ENCODE measurements at regions not wholly inside any gene's neighbourhood (a gene's known extent, or its start where the extent isn't known, plus 50 kb on each side); places are given as distances from the start of the nearest gene placed in this dataset.

- no peak for DNase-seq
Measured at GRCh38 chr2:173651891-173652290, 297.2 kb downstream of the CDCA7 start.

DNA sequence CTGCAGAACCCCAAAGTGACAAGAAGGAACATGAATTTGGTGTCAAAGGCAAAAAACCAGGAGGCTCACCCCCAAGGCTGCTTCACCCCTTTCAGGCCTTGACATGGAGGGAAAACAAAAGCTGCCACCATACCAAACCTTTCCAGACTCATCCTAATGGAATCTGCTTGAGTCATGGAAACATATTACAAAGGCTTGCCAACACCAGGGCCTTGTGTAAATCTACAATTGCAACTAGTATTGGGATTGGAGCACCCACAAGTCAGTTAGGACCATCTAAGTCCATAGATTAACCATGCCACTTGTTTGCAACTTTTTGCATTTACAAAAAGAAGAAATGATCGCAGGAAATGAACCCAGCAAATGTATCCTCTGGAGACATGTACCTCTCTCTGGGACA lies 297.6 kb downstream of the CDCA7 start:
- no peak for DNase-seq

- DNase-seq = no peak
Measured at GRCh38 chr2:173652767-173653431, 298.2 kb downstream of the CDCA7 start.

DNA sequence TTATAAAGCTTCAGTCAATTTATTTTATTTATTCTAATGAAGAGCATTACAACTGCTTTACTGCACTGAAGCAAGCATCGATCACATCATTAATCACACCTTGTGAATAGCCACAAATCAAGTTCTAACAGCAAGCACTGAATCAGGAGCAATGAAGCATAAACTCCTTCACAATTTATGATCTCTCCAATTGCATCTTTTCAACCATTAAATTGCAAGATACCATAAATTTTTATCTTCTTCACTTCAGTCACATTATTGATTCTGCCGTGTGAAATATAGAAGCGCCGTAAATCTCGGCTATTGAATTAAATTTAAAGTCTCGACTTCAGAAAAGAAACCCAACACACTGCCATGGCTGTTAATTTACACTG lies 298.7 kb downstream of the CDCA7 start:
- no peak for DNase-seq

GRCh38 chr2:173654161-173654895 lies 299.7 kb downstream of the CDCA7 start:
- DNase-seq = no peak

- no peak for DNase-seq
Measured at GRCh38 chr2:173654896-173655265, 300.2 kb downstream of the CDCA7 start.

DNA sequence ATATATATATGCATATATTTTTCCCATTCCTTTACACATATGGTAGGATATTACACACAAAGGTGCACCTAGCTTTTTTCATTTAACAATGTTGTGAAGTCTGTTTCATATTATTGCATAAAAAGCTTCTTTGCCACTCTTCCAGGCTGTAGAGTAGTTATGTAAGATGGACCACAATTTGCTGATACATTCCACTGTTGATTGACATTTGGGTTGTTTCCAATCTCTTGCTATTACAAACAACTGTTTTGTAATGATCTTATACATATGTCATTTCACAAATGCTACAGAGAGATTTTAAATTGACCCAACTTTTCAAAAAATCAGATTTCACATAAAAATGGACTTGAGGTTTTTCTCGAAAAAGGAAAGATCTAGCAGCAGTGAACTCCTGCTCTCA lies 301.4 kb downstream of the CDCA7 start:
- DNase-seq = no peak

GRCh38 chr2:173657996-173658717 lies 303.5 kb downstream of the CDCA7 start:
- DNase-seq = no peak

DNA sequence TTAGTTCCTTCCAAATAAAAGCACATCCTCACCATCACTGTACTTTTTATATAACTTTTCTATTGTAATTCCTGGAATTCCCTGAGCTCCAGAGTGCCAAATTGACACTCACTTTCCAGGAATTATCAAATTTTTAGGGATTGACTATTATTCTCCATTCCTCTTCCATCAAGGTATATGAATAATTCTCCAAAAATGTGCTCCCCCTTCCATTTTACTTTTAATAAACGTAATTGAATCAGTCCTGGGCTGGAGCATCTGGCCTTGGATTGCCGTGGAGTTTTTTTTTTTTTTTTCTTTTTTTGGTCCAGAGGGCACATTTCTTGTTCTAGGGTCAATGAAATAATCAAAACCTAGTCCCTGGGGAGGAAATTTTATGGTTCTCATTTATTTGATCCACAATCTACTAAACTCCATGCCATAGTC lies 304.3 kb downstream of the CDCA7 start:
- no peak for DNase-seq

DNA sequence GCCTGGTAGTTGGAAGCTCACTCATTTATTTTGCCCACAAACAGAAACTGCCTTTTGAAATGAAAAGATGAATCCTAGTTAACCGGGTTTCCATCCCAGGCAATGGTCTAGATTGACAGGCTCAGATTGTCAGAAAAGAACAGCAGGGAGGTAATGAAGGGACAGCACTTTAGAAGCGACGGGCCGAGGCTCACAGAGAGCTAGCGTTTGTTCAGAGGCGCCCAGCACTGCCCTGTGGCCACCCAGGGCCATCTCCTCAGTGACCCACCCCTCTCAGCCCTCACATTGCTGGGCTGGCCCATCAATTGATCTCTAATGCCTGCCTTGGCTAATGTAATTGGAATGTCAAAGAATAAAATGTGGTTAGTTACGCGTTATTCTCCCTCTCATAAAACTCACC lies 304.8 kb downstream of the CDCA7 start:
- no peak for DNase-seq

DNA sequence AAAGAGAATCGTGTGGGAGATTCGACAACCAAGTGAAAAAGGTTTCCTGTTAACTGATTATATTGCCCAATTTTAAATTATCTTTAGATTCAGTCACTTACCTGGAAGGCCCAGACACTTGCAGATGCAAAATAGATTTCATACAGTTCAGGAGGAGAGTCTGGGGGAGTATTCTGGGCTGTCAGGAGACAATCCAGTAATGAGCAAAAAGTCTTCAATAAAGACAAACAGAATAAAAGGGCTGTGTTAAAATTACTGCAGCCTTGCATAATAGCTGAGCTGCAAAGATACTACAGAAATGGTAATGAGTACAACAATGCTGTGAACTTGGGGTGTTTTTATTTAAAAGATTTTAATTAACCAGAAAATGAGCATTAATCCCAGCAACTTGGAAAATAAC lies 303.6 kb downstream of the SP3 start:
- DNase-seq = no peak

DNA sequence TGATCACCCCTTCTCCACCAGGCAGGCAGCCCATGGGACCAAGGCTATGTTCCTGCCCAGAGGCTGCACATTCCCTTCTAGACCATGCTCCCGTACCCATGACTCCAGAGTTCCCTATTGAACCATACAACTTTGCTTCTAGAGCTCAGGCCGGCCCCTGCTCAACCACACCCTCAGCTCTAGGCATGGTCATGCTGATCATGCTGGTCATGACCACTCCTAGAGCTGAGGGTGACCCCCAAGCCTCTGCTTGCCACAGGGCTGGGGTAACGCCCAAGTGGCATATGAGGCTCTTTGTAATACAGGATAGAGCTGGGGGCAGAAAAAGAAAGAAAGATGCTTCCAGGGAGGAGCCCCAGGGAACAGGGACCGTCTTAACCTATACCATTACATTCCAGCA lies 301.8 kb downstream of the SP3 start:
- DNase-seq = no peak

GRCh38 chr2:173663835-173664512 lies 301.2 kb downstream of the SP3 start:
- DNase-seq = no peak

- no peak for DNase-seq
Measured at GRCh38 chr2:173664513-173664910, 300.7 kb downstream of the SP3 start.

- no peak for DNase-seq
Measured at GRCh38 chr2:173666171-173666888, 298.8 kb downstream of the SP3 start.

DNA sequence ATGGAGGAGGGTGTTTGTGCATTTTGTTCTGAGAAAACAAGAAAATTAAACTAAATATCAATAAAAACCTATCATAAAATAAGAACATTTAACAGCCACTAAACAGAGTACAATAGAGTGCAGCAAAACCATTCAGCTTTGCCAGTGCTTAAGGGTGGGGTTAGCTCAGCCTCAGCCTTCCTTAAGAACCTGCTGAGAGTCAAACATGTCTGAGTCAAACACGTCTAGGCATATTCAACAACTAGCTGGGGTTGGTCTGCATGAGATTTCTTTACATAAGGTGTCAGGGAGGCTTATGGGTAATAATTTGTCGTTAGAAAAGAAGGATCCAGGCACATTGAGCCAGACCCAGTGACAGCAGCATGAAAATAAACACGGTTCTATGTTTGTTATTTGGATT lies 298.2 kb downstream of the SP3 start:
- no peak for DNase-seq

DNA sequence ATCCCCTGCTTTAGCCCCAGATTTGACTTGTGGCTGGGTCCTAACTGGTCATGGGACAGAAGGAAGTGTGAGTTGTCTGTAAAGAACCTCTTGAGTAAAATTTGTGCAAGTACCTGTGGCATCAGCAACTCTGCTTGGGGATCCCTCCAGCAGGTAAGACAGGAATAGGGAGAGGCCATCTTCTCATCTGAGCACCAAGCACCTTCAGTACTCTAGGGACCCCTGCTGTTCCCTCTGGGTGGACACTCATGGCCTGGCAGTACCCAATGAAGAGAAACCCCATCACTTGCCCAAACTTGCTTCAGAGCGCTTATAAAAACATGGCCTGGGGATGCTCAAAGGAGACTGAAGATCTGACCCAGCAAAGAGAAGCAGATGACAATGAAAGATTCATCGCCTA lies 297.8 kb downstream of the SP3 start:
- DNase-seq = no peak

DNA sequence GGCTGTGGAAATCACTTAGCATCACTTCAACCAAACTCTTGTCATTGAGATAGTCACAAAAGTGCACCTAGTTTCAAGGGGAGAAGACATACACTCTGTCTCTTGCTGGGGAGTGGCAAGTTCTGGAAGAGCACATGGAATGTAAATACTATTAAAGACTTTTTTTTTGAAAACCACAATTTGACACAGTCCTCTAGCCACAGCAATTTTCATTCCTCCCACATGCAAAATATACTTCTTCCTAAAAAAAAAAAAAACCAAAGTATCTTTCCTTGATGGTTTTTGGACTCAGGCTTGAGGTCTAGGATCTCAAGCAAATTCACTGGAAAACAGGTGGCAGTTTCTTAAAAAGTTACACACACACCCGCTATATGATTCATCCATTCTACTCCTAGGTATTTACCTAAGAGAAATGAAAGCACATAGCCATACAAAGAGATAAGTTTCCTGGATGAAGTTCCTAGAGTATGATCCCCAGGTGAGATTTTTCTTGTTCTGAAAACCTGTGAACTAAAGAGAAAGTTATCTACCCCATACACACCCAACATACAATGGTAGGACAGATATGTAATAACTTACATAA lies 295.8 kb downstream of the SP3 start:
- DNase-seq = no peak

DNA sequence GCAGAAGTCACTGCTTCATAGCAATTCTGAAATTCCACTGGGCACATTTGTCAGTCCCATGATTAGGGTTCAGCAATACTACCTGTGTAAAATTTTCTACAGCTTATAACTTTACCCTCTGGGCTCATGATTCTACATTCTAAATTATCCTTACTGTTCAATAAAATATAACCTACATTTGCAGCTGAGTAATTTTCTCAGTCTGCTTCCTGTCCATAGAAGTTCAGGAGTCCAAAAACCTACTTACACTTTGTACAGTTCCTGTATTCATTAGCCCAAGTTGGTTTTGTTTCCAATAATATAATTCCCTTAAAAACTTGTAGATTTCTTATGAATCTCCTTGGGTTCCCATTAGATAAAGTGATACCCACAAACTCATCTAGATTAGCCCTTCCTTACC lies 295.3 kb downstream of the SP3 start:
- DNase-seq = no peak

DNA sequence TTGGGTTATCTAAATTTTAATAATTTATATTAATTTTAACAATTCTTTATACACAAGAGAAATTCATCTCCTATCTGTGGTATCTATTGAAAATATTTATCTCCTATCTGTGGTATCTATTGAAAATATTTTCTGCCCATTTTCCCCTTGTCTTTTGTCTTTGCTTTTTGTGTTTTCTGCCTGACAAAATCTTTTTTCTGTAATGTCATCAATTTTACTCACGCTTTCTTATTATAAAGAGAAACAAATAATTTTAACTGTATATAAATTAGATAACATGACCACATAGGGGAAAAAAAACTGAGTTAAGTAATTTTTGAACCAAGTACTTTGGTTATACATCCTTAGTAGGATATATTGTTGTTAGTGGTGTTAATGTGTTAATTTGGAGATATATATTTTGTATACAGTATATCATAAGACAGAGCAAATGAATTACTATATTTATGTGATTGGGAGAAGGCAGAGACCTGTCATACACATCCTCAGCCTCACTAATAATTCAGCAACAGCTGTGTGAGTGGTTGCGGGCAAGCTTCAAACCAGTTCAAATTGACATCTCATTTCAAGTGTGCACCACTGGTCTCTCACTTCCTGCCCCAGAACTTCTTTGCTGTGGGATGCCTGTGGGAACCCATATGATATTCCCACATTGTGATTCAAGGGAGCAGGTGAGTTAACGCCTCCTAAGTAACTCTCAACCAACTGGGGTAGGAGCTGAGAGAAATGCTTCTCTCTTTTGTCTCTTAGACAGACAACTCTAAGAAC lies 292.4 kb downstream of the SP3 start:
- DNase-seq = no peak

GRCh38 chr2:173673640-173674039 lies 291.5 kb downstream of the SP3 start:
- DNase-seq = no peak

DNA sequence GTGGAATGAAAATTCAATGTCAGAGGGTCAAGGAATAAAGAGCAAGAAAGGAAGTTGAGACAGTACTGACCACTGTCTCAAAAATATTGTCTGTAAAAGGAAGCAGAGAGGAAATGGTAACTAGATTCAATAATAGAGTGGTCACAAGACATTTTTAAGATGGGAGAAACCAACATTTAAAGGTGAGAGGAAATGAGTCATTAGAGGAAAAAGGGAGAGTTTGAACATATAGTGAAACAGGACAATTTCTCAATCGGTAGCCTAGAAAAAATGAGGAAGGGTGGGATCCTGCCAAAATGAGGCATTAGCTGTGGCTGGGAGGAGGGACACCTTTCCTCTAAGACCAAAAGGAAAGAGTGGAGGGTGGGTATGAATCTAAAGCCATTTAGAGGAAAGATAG lies 288.5 kb downstream of the SP3 start:
- no peak for DNase-seq
